Dermis blood vessel endothelial cell (primary cell): ENCODE measurements at regions not wholly inside any gene's neighbourhood (a gene's known extent, or its start where the extent isn't known, plus 50 kb on each side); places are given as distances from the start of the nearest gene placed in this dataset.
"Not testable (repeated sequence)": the region's sequence is repeated elsewhere in the genome, so short reads cannot be mapped to it uniquely, and the experiment has no call there.

Source experiments
- DNase-seq: peaks from one replicate; pipeline ENCODE4 v3.0.0; 2010

- no peak for DNase-seq
Observed at GRCh38 chr5:60439552-60439951, 260.4 kb downstream of the DEPDC1B start.

GRCh38 chr5:60437308-60437707, 262.7 kb downstream of the DEPDC1B start:
- no peak for DNase-seq

GRCh38 chr5:60436518-60436917, 263.4 kb downstream of the DEPDC1B start:
- no peak for DNase-seq

GRCh38 chr5:60435808-60436207, 264.2 kb downstream of the DEPDC1B start:
- DNase-seq: no peak

GRCh38 chr5:60426189-60426588, 273.8 kb downstream of the DEPDC1B start:
- not testable (repeated sequence) for DNase-seq

GRCh38 chr5:60420773-60421172, 279.2 kb downstream of the DEPDC1B start:
- not testable (repeated sequence) for DNase-seq

GRCh38 chr5:60417500-60418181, 282.3 kb downstream of the DEPDC1B start:
- DNase-seq: no peak

- no peak for DNase-seq
Observed at GRCh38 chr5:60415443-60415842, 284.5 kb downstream of the DEPDC1B start.

- no peak for DNase-seq
Observed at GRCh38 chr5:60410427-60410826, 289.5 kb downstream of the DEPDC1B start.

GRCh38 chr5:60404171-60404570, 295.8 kb downstream of the DEPDC1B start:
- no peak for DNase-seq

GRCh38 chr5:60403343-60404006, 296.5 kb downstream of the DEPDC1B start:
- no peak for DNase-seq

GRCh38 chr5:60402161-60402785, 297.7 kb downstream of the DEPDC1B start:
- no peak for DNase-seq

GRCh38 chr5:60401526-60401925, 298.4 kb downstream of the DEPDC1B start:
- no peak for DNase-seq

GRCh38 chr5:60399507-60399906, 300.5 kb downstream of the DEPDC1B start:
- no peak for DNase-seq

GRCh38 chr5:60395712-60396329, 304.1 kb downstream of the DEPDC1B start:
- no peak for DNase-seq

GRCh38 chr5:60387051-60387440, 312.9 kb downstream of the DEPDC1B start:
- DNase-seq: no peak

GRCh38 chr5:60386436-60387050, 313.4 kb downstream of the DEPDC1B start:
- no peak for DNase-seq

GRCh38 chr5:60382716-60383115, 317.2 kb downstream of the DEPDC1B start:
- DNase-seq: peak; percentile 36

- DNase-seq: no peak
Observed at GRCh38 chr5:60379907-60380306, 320.1 kb downstream of the DEPDC1B start.

GRCh38 chr5:60377826-60378225, 322.1 kb downstream of the DEPDC1B start:
- no peak for DNase-seq

- no peak for DNase-seq
Observed at GRCh38 chr5:60376860-60377259, 323.1 kb downstream of the DEPDC1B start.

- DNase-seq: no peak
Observed at GRCh38 chr5:60374409-60374808, 325.6 kb downstream of the DEPDC1B start.

- DNase-seq: no peak
Observed at GRCh38 chr5:60372786-60373185, 327.2 kb downstream of the DEPDC1B start.
